WERI-Rb-1 (cell line): ENCODE measurements at regions not wholly inside any gene's neighbourhood (a gene's known extent, or its start where the extent isn't known, plus 50 kb on each side); places are given as distances from the start of the nearest gene placed in this dataset.

Experiments used
- DNase-seq: peaks from one replicate; pipeline ENCODE4 v3.0.0-alpha.2; 2020
- H3K27ac ChIP-seq: fragments of 250-450 bp; sonication (Bioruptor Pico); 2 replicates; pipeline ENCODE4 v1.5.1; 2020; ENCODE audit warnings: mild to moderate bottlenecking, moderate library complexity
- H3K27me3 ChIP-seq: fragments of 250-450 bp; sonication (Bioruptor Pico); 2 replicates; pipeline ENCODE4 v1.5.1; 2021; ENCODE audit warnings: mild to moderate bottlenecking, low read depth, moderate library complexity; ENCODE audit not compliant: insufficient read depth, severe bottlenecking
- H3K36me3 ChIP-seq: fragments of 250-450 bp; sonication (Bioruptor Pico); 2 replicates; pipeline ENCODE4 v1.5.1; 2020; ENCODE audit warnings: mild to moderate bottlenecking, moderate library complexity
- H3K4me3 ChIP-seq: 2 replicates; pipeline ENCODE4 v1.5.1; 2011; ENCODE audit warnings: low read depth, mild to moderate bottlenecking, control low read depth, low read length
- H3K9me3 ChIP-seq: fragments of 250-450 bp; sonication (Bioruptor Pico); 2 replicates; pipeline ENCODE4 v1.5.1; 2021; ENCODE audit warnings: mild to moderate bottlenecking, moderate library complexity; ENCODE audit not compliant: severe bottlenecking
- TF ChIP-seq, protein P1 (sequence below): IDR thresholded peaks from 2 replicates; pipeline ENCODE4 v1.5.1; 2011; ENCODE audit warnings: low read depth, mild to moderate bottlenecking, control low read depth, inconsistent platforms, low read length

DNA sequence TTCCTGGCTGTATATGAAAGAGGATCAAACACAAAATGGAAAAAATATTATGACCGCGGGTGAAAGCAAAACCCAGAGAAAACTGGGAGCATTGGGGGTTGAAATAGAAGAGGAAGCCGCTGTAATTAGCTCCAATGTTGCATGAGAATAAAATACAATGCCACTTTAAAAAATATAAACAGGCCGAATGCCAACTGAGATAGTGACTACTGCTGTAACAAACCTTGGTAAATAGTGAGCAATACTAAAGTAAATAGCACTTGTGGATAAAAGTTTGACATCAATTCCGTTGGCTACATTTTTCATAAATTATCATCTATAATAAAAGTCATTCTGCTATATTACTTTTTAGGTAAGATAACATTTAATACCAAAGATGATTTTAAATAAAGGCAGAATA, 395.8 kb upstream of the MIR17HG start:
- Histone ChIP-seq H3K27ac (no peak overlapping the region), H3K36me3 (no peaks in the 10 kb centered on the region), H3K9me3 (peaks cover 15% of the 10 kb centered on the region), H3K27me3 (peaks cover 3% of the 10 kb centered on the region), H3K4me3 (no peak overlapping the region)
- DNase-seq = no peak
- TF ChIP-seq, protein P1, sequence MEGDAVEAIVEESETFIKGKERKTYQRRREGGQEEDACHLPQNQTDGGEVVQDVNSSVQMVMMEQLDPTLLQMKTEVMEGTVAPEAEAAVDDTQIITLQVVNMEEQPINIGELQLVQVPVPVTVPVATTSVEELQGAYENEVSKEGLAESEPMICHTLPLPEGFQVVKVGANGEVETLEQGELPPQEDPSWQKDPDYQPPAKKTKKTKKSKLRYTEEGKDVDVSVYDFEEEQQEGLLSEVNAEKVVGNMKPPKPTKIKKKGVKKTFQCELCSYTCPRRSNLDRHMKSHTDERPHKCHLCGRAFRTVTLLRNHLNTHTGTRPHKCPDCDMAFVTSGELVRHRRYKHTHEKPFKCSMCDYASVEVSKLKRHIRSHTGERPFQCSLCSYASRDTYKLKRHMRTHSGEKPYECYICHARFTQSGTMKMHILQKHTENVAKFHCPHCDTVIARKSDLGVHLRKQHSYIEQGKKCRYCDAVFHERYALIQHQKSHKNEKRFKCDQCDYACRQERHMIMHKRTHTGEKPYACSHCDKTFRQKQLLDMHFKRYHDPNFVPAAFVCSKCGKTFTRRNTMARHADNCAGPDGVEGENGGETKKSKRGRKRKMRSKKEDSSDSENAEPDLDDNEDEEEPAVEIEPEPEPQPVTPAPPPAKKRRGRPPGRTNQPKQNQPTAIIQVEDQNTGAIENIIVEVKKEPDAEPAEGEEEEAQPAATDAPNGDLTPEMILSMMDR = no peak

DNA sequence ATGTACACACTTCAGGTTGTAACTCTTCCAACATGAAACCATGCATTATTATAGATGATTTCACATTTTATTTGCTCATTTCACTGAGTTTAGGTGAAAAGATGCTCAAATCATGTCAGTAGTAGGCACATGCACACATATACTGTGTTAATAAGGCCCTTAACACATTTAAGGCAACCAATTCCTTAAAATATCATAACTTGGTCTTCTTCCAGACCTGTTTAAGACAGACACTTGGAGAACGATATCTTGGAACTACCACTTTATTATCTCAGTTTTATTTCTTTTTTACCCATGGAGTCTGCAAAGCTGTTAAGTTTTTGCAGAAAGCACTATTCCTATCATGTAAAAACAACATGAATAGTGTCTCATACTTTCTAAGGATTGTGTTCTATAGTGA, 395.2 kb upstream of the MIR17HG start:
- Histone ChIP-seq H3K27ac (no peak overlapping the region), H3K36me3 (no peaks in the 10 kb centered on the region), H3K9me3 (peaks cover 15% of the 10 kb centered on the region), H3K27me3 (peaks cover 3% of the 10 kb centered on the region), H3K4me3 (no peak overlapping the region)
- TF ChIP-seq, protein P1 = no peak
- no peak for DNase-seq

DNA sequence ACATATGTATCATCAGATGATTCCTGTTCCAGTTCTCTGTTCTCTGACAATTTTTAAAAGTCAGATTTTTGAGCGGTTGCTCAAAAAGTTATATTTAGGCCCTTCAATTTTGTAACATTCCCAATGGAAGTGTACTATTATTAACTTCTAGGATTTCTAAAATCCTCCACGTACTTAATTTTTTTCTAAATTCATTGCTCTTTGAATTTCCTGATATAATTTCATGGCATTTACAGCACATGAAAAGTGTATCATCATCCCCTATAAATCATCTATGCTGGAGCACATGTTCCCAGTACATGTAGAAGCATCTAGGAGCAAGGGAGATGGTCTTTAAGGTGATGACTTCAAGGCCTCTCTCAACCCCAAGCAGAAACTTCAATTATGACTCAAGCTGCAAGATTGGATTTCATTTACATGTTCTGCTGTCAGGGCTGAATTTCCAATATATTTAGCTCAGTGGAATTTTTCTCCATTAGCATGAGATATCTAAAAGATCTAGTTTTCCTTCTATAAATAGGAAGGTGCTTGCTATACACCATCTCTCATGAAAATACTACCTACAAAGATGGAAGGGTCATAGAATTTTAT, 392.8 kb upstream of the MIR17HG start:
- DNase-seq = no peak
- no peak overlapping the region for H3K27ac ChIP-seq
- peaks cover 3% of the 10 kb centered on the region for H3K27me3 ChIP-seq

DNA sequence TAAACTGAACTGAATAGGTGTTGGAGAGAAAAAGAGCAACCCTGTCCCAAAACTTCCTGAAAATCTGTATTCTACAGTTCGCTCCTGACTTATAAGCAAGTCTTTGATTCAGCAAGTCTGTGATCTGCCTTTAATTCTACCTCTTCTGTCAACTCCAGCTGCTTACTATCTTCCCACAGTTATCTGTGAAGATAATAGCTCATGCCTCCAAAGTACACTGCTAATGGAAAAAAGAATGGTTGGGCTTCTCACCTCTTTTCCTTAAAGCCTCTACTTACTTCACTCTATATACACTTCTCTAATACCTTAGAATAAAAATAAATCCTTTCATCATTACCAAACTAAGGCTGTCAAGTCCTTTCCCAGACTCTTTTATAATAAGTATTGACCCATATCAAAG, 391.5 kb upstream of the MIR17HG start:
- Histone ChIP-seq H3K4me3 (no peak overlapping the region), H3K27me3 (peaks cover 3% of the 10 kb centered on the region), H3K36me3 (no peaks in the 10 kb centered on the region), H3K27ac (no peak overlapping the region), H3K9me3 (no peaks in the 10 kb centered on the region)
- TF ChIP-seq, protein P1 = no peak
- no peak for DNase-seq

More for the DNA sequence above, 392.8 kb upstream of the MIR17HG start:
- H3K9me3 ChIP-seq = no peaks in the 10 kb centered on the region
- no peaks in the 10 kb centered on the region for H3K36me3 ChIP-seq
- TF ChIP-seq, protein P1 = no peak
- H3K4me3 ChIP-seq = no peak overlapping the region

DNA sequence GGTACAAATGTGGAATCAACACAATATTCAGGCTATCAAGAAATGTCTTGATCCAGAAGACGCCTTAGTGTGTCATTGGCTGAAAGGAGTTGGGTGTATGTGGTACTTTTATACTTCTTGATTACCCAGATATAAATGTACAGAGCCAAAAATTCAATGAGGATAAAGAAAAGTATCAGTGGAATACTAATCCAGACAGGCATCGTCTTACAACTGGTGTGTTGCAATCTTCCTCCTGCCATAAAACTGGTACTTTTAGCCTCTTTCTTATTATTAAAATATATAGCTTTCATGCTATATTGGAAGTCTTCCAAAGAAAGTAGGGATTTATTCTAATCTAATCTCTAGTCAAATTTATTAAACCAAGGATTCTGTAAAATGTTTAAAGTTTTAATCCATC, 388.6 kb upstream of the MIR17HG start:
- TF ChIP-seq, protein P1 = no peak
- Histone ChIP-seq H3K9me3 (no peaks in the 10 kb centered on the region), H3K27me3 (no peaks in the 10 kb centered on the region), H3K27ac (no peak overlapping the region), H3K36me3 (no peaks in the 10 kb centered on the region), H3K4me3 (no peak overlapping the region)
- DNase-seq = no peak
